T-helper 2 cell treated with Interferon-gamma antibody and Interleukin-4, amounts not matched to agents 5 μg/mL and 100 μg/mL, for 36 hours (primary cell): ENCODE measurements at regions not wholly inside any gene's neighbourhood (a gene's known extent, or its start where the extent isn't known, plus 50 kb on each side); places are given as distances from the start of the nearest gene placed in this dataset.

ENCODE experiments used
- DNase-seq: peaks from one replicate; pipeline ENCODE4 v3.0.0; 2021; ENCODE audit warnings: low spot score
- H3K27ac Mint-ChIP-seq: one replicate; pipeline ENCODE4 v1.8.0; 2021; ENCODE audit warnings: mild to moderate bottlenecking, mixed read lengths
- H3K27me3 Mint-ChIP-seq: one replicate; pipeline ENCODE4 v1.8.0; 2021; ENCODE audit warnings: low read depth, mixed read lengths
- H3K36me3 Mint-ChIP-seq: one replicate; pipeline ENCODE4 v1.8.0; 2021; ENCODE audit warnings: low read depth, mixed read lengths
- H3K4me1 Mint-ChIP-seq: one replicate; pipeline ENCODE4 v1.8.0; 2021; ENCODE audit warnings: low read depth, mixed read lengths
- H3K4me3 Mint-ChIP-seq: one replicate; pipeline ENCODE4 v1.8.0; 2022; ENCODE audit warnings: mild to moderate bottlenecking, moderate library complexity, mixed read lengths
- H3K9me3 Mint-ChIP-seq: one replicate; pipeline ENCODE4 v1.8.0; 2021; ENCODE audit warnings: mixed read lengths

- Mint-ChIP-seq H3K27ac (no peak overlapping the region), H3K4me1 (no peaks in the 10 kb centered on the region), H3K36me3 (no peaks in the 10 kb centered on the region), H3K27me3 (no peaks in the 10 kb centered on the region), H3K4me3 (no peak overlapping the region), H3K9me3 (no peaks in the 10 kb centered on the region)
- DNase-seq, result no peak
Observed at GRCh38 chr3:34570916-34571705, 772.7 kb downstream of the PDCD6IP start.

GRCh38 chr3:34571714-34572113, 773.3 kb downstream of the PDCD6IP start:
- DNase-seq, result no peak
- Mint-ChIP-seq H3K4me3 (no peak overlapping the region), H3K4me1 (no peaks in the 10 kb centered on the region), H3K9me3 (no peaks in the 10 kb centered on the region), H3K27ac (no peak overlapping the region), H3K27me3 (no peaks in the 10 kb centered on the region), H3K36me3 (no peaks in the 10 kb centered on the region)

DNA sequence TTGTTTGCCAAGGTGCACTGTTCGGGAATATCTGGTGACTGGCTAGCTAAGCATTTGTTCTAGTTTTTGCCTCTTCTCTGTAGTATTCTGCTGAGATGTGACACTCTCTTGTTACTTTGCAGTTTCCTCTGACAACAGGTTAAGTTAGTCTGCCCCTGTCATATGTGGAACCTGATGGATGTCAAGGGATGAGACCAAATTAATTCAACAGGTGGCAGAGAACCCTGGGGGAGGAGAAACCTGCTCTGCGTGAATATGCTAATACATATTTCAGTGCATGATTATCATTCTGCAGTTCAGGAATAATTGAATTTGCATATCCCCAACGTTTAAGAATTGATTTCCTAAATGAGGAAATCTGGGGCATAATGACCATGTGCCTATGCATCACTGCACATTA, 777.3 kb downstream of the PDCD6IP start:
- H3K27me3 Mint-ChIP-seq, result no peaks in the 10 kb centered on the region

GRCh38 chr3:34582055-34582454, 783.6 kb downstream of the PDCD6IP start:
- no peaks in the 10 kb centered on the region for H3K4me1 Mint-ChIP-seq
- H3K9me3 Mint-ChIP-seq, result no peaks in the 10 kb centered on the region
- no peaks in the 10 kb centered on the region for H3K27me3 Mint-ChIP-seq
- no peaks in the 10 kb centered on the region for H3K36me3 Mint-ChIP-seq
- no peak overlapping the region for H3K4me3 Mint-ChIP-seq
- H3K27ac Mint-ChIP-seq, result no peak overlapping the region
- no peak for DNase-seq

More for the DNA sequence above, 777.3 kb downstream of the PDCD6IP start:
- Mint-ChIP-seq H3K27ac (no peak overlapping the region), H3K4me3 (no peak overlapping the region), H3K4me1 (no peaks in the 10 kb centered on the region), H3K36me3 (no peaks in the 10 kb centered on the region), H3K9me3 (no peaks in the 10 kb centered on the region)
- no peak for DNase-seq

GRCh38 chr3:34583451-34583850, 785.0 kb downstream of the PDCD6IP start:
- H3K4me3 Mint-ChIP-seq, result no peak overlapping the region
- H3K9me3 Mint-ChIP-seq, result no peaks in the 10 kb centered on the region
- no peaks in the 10 kb centered on the region for H3K36me3 Mint-ChIP-seq
- no peak overlapping the region for H3K27ac Mint-ChIP-seq
- no peak for DNase-seq
- no peaks in the 10 kb centered on the region for H3K4me1 Mint-ChIP-seq
- no peaks in the 10 kb centered on the region for H3K27me3 Mint-ChIP-seq

- Mint-ChIP-seq H3K4me3 (no peak overlapping the region), H3K36me3 (no peaks in the 10 kb centered on the region), H3K27me3 (no peaks in the 10 kb centered on the region), H3K9me3 (no peaks in the 10 kb centered on the region), H3K4me1 (no peaks in the 10 kb centered on the region), H3K27ac (no peak overlapping the region)
- no peak for DNase-seq
Observed at GRCh38 chr3:34584971-34585370, 786.5 kb downstream of the PDCD6IP start.

GRCh38 chr3:34599595-34599994, 801.2 kb downstream of the PDCD6IP start:
- no peaks in the 10 kb centered on the region for H3K27me3 Mint-ChIP-seq

DNA sequence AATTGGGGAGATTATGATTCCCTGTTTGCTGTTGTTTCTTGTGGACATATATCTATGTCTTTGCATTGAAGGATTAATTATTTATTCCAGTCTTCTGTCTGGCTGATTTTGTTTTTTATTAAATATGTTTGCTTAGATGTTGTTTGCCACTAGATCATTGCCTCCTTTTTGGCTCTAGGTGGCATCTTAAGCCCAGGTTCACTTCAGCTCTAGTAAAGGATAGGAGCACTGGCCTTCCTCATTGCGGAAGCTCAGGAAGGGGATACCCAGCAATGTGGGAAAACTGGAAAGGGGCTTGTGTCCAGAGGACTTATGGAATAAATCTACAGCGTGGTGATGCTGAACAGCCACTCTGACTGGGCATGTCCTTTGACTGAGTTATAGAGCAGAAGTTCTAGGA, 821.6 kb downstream of the PDCD6IP start:
- no peaks in the 10 kb centered on the region for H3K27me3 Mint-ChIP-seq
- H3K9me3 Mint-ChIP-seq, result no peaks in the 10 kb centered on the region
- H3K36me3 Mint-ChIP-seq, result no peaks in the 10 kb centered on the region
- no peak for DNase-seq
- no peak overlapping the region for H3K27ac Mint-ChIP-seq
- H3K4me1 Mint-ChIP-seq, result no peaks in the 10 kb centered on the region
- no peak overlapping the region for H3K4me3 Mint-ChIP-seq

More at GRCh38 chr3:34599595-34599994, 801.2 kb downstream of the PDCD6IP start:
- Mint-ChIP-seq H3K36me3 (no peaks in the 10 kb centered on the region), H3K27ac (no peak overlapping the region), H3K9me3 (peaks cover 4% of the 10 kb centered on the region), H3K4me1 (no peaks in the 10 kb centered on the region), H3K4me3 (no peak overlapping the region)
- no peak for DNase-seq

- no peaks in the 10 kb centered on the region for H3K9me3 Mint-ChIP-seq
- DNase-seq, result no peak
- H3K27me3 Mint-ChIP-seq, result no peaks in the 10 kb centered on the region
- no peak overlapping the region for H3K4me3 Mint-ChIP-seq
- no peaks in the 10 kb centered on the region for H3K4me1 Mint-ChIP-seq
- no peaks in the 10 kb centered on the region for H3K36me3 Mint-ChIP-seq
- no peak overlapping the region for H3K27ac Mint-ChIP-seq
Observed at GRCh38 chr3:34626699-34627098, 828.3 kb downstream of the PDCD6IP start.

GRCh38 chr3:34634939-34635338, 836.5 kb downstream of the PDCD6IP start:
- no peaks in the 10 kb centered on the region for H3K4me1 Mint-ChIP-seq
- no peaks in the 10 kb centered on the region for H3K27me3 Mint-ChIP-seq
- no peaks in the 10 kb centered on the region for H3K9me3 Mint-ChIP-seq
- no peaks in the 10 kb centered on the region for H3K36me3 Mint-ChIP-seq
- H3K4me3 Mint-ChIP-seq, result no peak overlapping the region
- no peak overlapping the region for H3K27ac Mint-ChIP-seq
- DNase-seq, result no peak

DNA sequence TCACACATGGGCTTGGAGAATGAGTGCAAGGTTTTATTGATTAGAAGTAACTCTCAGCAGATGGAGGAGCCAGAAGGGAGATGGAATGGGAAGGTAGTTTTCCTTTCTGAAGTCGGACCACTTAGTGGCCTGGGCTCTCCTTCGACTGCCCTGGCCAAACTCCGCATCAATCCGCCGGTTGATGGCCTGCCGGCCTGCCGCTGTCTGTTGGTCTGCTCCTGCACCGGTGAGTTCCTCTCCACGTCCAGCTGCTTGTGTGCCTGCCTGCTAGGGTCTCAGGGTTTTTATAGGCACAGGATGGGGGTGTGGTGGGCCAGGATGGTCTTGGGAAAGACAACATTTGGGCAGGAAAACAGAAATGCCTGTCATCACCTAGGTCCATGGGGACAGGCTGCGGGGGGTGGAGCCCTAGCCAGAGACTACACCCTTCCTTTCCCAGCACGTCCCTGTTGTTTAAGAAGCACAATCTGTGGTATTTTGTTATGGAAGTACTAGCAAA, 837.0 kb downstream of the PDCD6IP start:
- no peaks in the 10 kb centered on the region for H3K4me1 Mint-ChIP-seq
- no peaks in the 10 kb centered on the region for H3K9me3 Mint-ChIP-seq
- H3K4me3 Mint-ChIP-seq, result no peak overlapping the region
- no peaks in the 10 kb centered on the region for H3K27me3 Mint-ChIP-seq
- H3K36me3 Mint-ChIP-seq, result no peaks in the 10 kb centered on the region
- H3K27ac Mint-ChIP-seq, result no peak overlapping the region
- DNase-seq, result no peak

GRCh38 chr3:34646911-34647460, 848.6 kb downstream of the PDCD6IP start:
- Mint-ChIP-seq H3K36me3 (no peaks in the 10 kb centered on the region), H3K9me3 (no peaks in the 10 kb centered on the region), H3K4me3 (no peak overlapping the region), H3K27me3 (no peaks in the 10 kb centered on the region), H3K27ac (no peak overlapping the region), H3K4me1 (no peaks in the 10 kb centered on the region)
- DNase-seq, result no peak

DNA sequence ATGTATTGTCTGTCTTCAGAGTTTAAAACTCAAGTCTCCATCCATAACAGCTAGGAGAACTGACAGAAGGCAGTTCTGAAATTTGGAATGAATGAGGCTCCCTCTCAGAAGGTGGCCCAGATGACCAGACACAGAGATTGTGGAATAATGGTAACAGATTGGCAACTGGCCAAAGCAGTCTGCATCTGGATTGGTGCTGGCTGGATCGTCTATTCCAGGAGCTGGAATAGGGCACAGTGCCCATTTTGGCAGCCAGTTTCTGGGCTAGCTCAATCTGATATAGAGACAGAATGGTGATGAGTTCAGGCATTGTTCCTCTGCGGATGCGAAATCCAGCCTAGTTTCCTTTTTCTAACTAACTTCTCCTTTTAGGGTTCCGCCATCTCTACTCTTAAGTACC, 851.7 kb downstream of the PDCD6IP start:
- H3K36me3 Mint-ChIP-seq, result no peaks in the 10 kb centered on the region
- H3K4me3 Mint-ChIP-seq, result no peak overlapping the region
- H3K9me3 Mint-ChIP-seq, result no peaks in the 10 kb centered on the region
- H3K4me1 Mint-ChIP-seq, result no peaks in the 10 kb centered on the region
- DNase-seq, result no peak
- H3K27ac Mint-ChIP-seq, result no peak overlapping the region
- H3K27me3 Mint-ChIP-seq, result no peaks in the 10 kb centered on the region

- Mint-ChIP-seq H3K36me3 (no peaks in the 10 kb centered on the region), H3K27me3 (no peaks in the 10 kb centered on the region), H3K4me1 (no peaks in the 10 kb centered on the region), H3K4me3 (no peak overlapping the region), H3K27ac (no peak overlapping the region), H3K9me3 (no peaks in the 10 kb centered on the region)
- no peak for DNase-seq
Observed at GRCh38 chr3:34668915-34669314, 870.5 kb downstream of the PDCD6IP start.
